Liver (tissue), 7 donors: ENCODE measurements at regions not wholly inside any gene's neighbourhood (a gene's known extent, or its start where the extent isn't known, plus 50 kb on each side); places are given as distances from the start of the nearest gene placed in this dataset.

Experiments used
- DNase-seq: peaks from one replicate; pipeline ENCODE4 v3.0.0-alpha.2; 2017; ENCODE audit warnings: low spot score
- H3K27ac ChIP-seq, 2 donors: one replicate each; pipeline ENCODE4 v1.7.0; 2013; ENCODE audit warnings: inconsistent platforms in 2 of 2, low read length in 2 of 2, control low read depth in 1 of 2, low read depth in 1 of 2, mild to moderate bottlenecking in 1 of 2
- H3K27me3 ChIP-seq, 4 donors: one replicate each; pipeline versions ENCODE4 v1.6.1 to v1.7.0; 2013; ENCODE audit warnings: low read length in 3 of 4, inconsistent platforms in 1 of 4, mild to moderate bottlenecking in 1 of 4, moderate library complexity in 1 of 4; ENCODE audit not compliant: control insufficient read depth in 4 of 4, insufficient read depth in 4 of 4
- H3K36me3 ChIP-seq, 4 donors: one replicate each; pipeline versions ENCODE4 v1.6.1 to v1.7.0; 2013; ENCODE audit warnings: low read length in 3 of 4, mild to moderate bottlenecking in 3 of 4, low read depth in 1 of 4, moderate library complexity in 1 of 4; ENCODE audit not compliant: control insufficient read depth in 4 of 4, insufficient read depth in 3 of 4
- H3K4me1 ChIP-seq, 4 donors: one replicate each; pipeline versions ENCODE4 v1.6.1 to v1.7.0; 2013; ENCODE audit warnings: low read length in 3 of 4, mild to moderate bottlenecking in 3 of 4, moderate library complexity in 1 of 4; ENCODE audit not compliant: control insufficient read depth in 4 of 4, insufficient read depth in 4 of 4
- H3K4me3 ChIP-seq, 3 donors: one replicate each; pipeline versions ENCODE4 v1.6.1 to v1.7.0; 2013; ENCODE audit warnings: low read length in 3 of 3, control low read depth in 1 of 3, low read depth in 1 of 3, mild to moderate bottlenecking in 1 of 3
- H3K9ac ChIP-seq, 2 donors: one replicate each; pipeline ENCODE4 v1.7.0; 2013; ENCODE audit warnings: low read length in 2 of 2, mild to moderate bottlenecking in 2 of 2, moderate library complexity in 2 of 2, control low read depth in 1 of 2, low read depth in 1 of 2
- H3K9me3 ChIP-seq, 4 donors: one replicate each; pipeline versions ENCODE4 v1.6.1 to v1.7.0; 2013; ENCODE audit warnings: low read length in 3 of 4; ENCODE audit not compliant: control insufficient read depth in 4 of 4
- ATF3 ChIP-seq: IDR thresholded peaks from 2 replicates; pipeline ENCODE4 v1.6.1; 2016; ENCODE audit warnings: antibody characterized with exemption
- EGR1 ChIP-seq, 2 donors: IDR thresholded peaks; 2 replicates each; pipeline ENCODE4 v1.6.1; 2016 to 2018; ENCODE audit warnings: antibody characterized with exemption in 2 of 2, low read depth in 2 of 2
- FOXA1 ChIP-seq: IDR thresholded peaks from 2 replicates; pipeline ENCODE4 v1.6.1; 2016; ENCODE audit warnings: antibody characterized with exemption
- FOXA2 ChIP-seq: IDR thresholded peaks from 2 replicates; pipeline ENCODE4 v1.6.1; 2016; ENCODE audit warnings: antibody characterized with exemption
- GABPA ChIP-seq, 2 donors: IDR thresholded peaks in 1 of 2; conservative IDR thresholded peaks in 1 of 2; 2 replicates each; pipeline ENCODE4 v1.6.1; 2016; ENCODE audit warnings: antibody characterized with exemption in 2 of 2, mild to moderate bottlenecking in 1 of 2, moderate library complexity in 1 of 2
- HNF4A ChIP-seq, 2 donors: conservative IDR thresholded peaks; 2 replicates each; pipeline ENCODE4 v1.6.1; 2016; ENCODE audit warnings: antibody characterized with exemption in 2 of 2, mild to moderate bottlenecking in 2 of 2
- HNF4G ChIP-seq: IDR thresholded peaks from 2 replicates; pipeline ENCODE4 v1.6.1; 2016; ENCODE audit warnings: antibody characterized with exemption
- JUND ChIP-seq, 2 donors: IDR thresholded peaks; 2 replicates each; pipeline ENCODE4 v1.6.1; 2016; ENCODE audit warnings: antibody characterized with exemption in 2 of 2
- MAX ChIP-seq: IDR thresholded peaks from 2 replicates; pipeline ENCODE4 v1.6.1; 2016; ENCODE audit warnings: antibody characterized with exemption
- NR2F2 ChIP-seq: IDR thresholded peaks from 2 replicates; pipeline ENCODE4 v1.6.1; 2016; ENCODE audit warnings: antibody characterized with exemption
- RAD21 ChIP-seq, 2 donors: IDR thresholded peaks; 2 replicates each; pipeline ENCODE4 v1.6.1; 2016; ENCODE audit warnings: antibody characterized with exemption in 2 of 2, mild to moderate bottlenecking in 2 of 2
- REST ChIP-seq: IDR thresholded peaks from 2 replicates; pipeline ENCODE4 v1.6.1; 2016; ENCODE audit warnings: antibody characterized with exemption, mild to moderate bottlenecking
- RXRA ChIP-seq, 2 donors: IDR thresholded peaks; 2 replicates each; pipeline ENCODE4 v1.6.1; 2017 to 2018; ENCODE audit warnings: antibody characterized with exemption in 2 of 2, mild to moderate bottlenecking in 1 of 2
- SP1 ChIP-seq: IDR thresholded peaks from 2 replicates; pipeline ENCODE4 v1.6.1; 2018; ENCODE audit warnings: antibody characterized with exemption, mild to moderate bottlenecking
- TAF1 ChIP-seq: conservative IDR thresholded peaks from 2 replicates; pipeline ENCODE4 v1.6.1; 2016; ENCODE audit warnings: antibody characterized with exemption, mild to moderate bottlenecking
- YY1 ChIP-seq: IDR thresholded peaks from 2 replicates; pipeline ENCODE4 v1.6.1; 2016; ENCODE audit warnings: antibody characterized with exemption, mild to moderate bottlenecking
- ZBTB33 ChIP-seq: IDR thresholded peaks from 2 replicates; pipeline ENCODE4 v1.6.1; 2016; ENCODE audit warnings: antibody characterized with exemption
- WGBS: extraction: QIAGEN DNeasy Blood & Tissue Kit; methylation state at CpG from one replicate; pipeline ENCODE4 v1.1.7; 2013; 5-methylcytosine and 5-hydroxymethylcytosine counted together
- donor health status: healthy.
- donor health status: healthy.
- donor health status: healthy.
- donor health status: healthy.

GRCh38 chr5:20554001-20554400 is 566.0 kb upstream of the CDH18 start:
- no peak overlapping the region for H3K4me3 ChIP-seq
- DNase-seq = no peak
- no peak for TF ChIP-seq JUND (IDR thresholded peaks at IDR 0.05)
- no peak for TF ChIP-seq NR2F2
- no peak for TF ChIP-seq YY1
- TF ChIP-seq TAF1 = no peak
- TF ChIP-seq MAX = no peak
- no peak for TF ChIP-seq HNF4G
- no peak for TF ChIP-seq HNF4A (conservative IDR thresholded peaks at IDR 0.05)
- TF ChIP-seq REST = no peak
- TF ChIP-seq ATF3 = no peak
- no peak for TF ChIP-seq RAD21 (IDR thresholded peaks at IDR 0.05)
- TF ChIP-seq FOXA2 = no peak
- no peak for TF ChIP-seq RXRA (IDR thresholded peaks at IDR 0.05)
- TF ChIP-seq EGR1 (IDR thresholded peaks at IDR 0.05; ENCODE audit: low read depth in 2 of 2) = no peak
- TF ChIP-seq FOXA1 = no peak
- TF ChIP-seq ZBTB33 = no peak
- no peak for TF ChIP-seq GABPA (IDR thresholded peaks at IDR 0.05 in 1 of 2, conservative IDR thresholded peaks at IDR 0.05 in 1 of 2)
- TF ChIP-seq SP1 = no peak
- H3K9ac ChIP-seq = no peak overlapping the region
- no peaks in the 10 kb centered on the region for H3K9me3 ChIP-seq
- peaks cover 0 to 2% (median 0%) of the 10 kb centered on the region in 4 donors for H3K27me3 ChIP-seq
- WGBS = 61% methylated on average over 2 of the region's 2 CpGs
- H3K36me3 ChIP-seq = no peaks in the 10 kb centered on the region
- no peak overlapping the region for H3K27ac ChIP-seq
- H3K4me1 ChIP-seq = no peaks in the 10 kb centered on the region

- Histone ChIP-seq H3K4me3 (no peak overlapping the region), H3K36me3 (no peaks in the 10 kb centered on the region), H3K9ac (no peak overlapping the region), H3K4me1 (no peaks in the 10 kb centered on the region), H3K27ac (no peak overlapping the region), H3K9me3 (no peaks in the 10 kb centered on the region), H3K27me3 (no peaks in the 10 kb centered on the region)
- DNase-seq = no peak
- 58% methylated on average over 4 of the region's 4 CpGs for WGBS
- TF ChIP-seq FOXA2 (no peak), HNF4A (conservative IDR thresholded peaks at IDR 0.05) (no peak), TAF1 (no peak), SP1 (no peak), GABPA (IDR thresholded peaks at IDR 0.05 in 1 of 2, conservative IDR thresholded peaks at IDR 0.05 in 1 of 2) (no peak), YY1 (no peak), RXRA (IDR thresholded peaks at IDR 0.05) (no peak), ATF3 (no peak), REST (no peak), EGR1 (IDR thresholded peaks at IDR 0.05; ENCODE audit: low read depth in 2 of 2) (no peak), FOXA1 (no peak), MAX (no peak), ZBTB33 (no peak), RAD21 (IDR thresholded peaks at IDR 0.05) (no peak)
Measured at GRCh38 chr5:20537911-20538703, 550.1 kb upstream of the CDH18 start.
